Fibroblast of mammary gland (primary cell): ENCODE measurements at regions not wholly inside any gene's neighbourhood (a gene's known extent, or its start where the extent isn't known, plus 50 kb on each side); places are given as distances from the start of the nearest gene placed in this dataset.

Experiments
- DNase-seq: peaks from one replicate; pipeline ENCODE4 v3.0.0-alpha.2; 2010; ENCODE audit warnings: low read depth
- H3K4me3 ChIP-seq: 2 replicates; pipeline ENCODE4 v1.5.1; 2011; ENCODE audit warnings: low read depth, mild to moderate bottlenecking, low read length, moderate library complexity; ENCODE audit not compliant: control insufficient read depth
- CTCF ChIP-seq: conservative IDR thresholded peaks from 2 replicates; pipeline ENCODE4 v1.5.1; 2011; ENCODE audit warnings: low read depth, low read length, inconsistent platforms; ENCODE audit not compliant: control insufficient read depth, insufficient read depth

- no peak for TF ChIP-seq CTCF
- no peak for DNase-seq
- H3K4me3 ChIP-seq: no peak overlapping the region
Measured at GRCh38 chr17:77856551-77857305, 101.8 kb upstream of the TNRC6C start.

- DNase-seq: no peak
- TF ChIP-seq CTCF: no peak
- H3K4me3 ChIP-seq: no peak overlapping the region
Measured at GRCh38 chr17:77857306-77857555, 101.3 kb upstream of the TNRC6C start.

- TF ChIP-seq CTCF: no peak
- DNase-seq: no peak
Measured at GRCh38 chr17:77857613-77858012, 100.9 kb upstream of the TNRC6C start.

GRCh38 chr17:77858291-77859034 lies 100.0 kb upstream of the TNRC6C start:
- DNase-seq: no peak
- no peak for TF ChIP-seq CTCF
- no peak overlapping the region for H3K4me3 ChIP-seq

More at GRCh38 chr17:77857613-77858012, 100.9 kb upstream of the TNRC6C start:
- no peak overlapping the region for H3K4me3 ChIP-seq

- H3K4me3 ChIP-seq: no peak overlapping the region
- TF ChIP-seq CTCF: no peak
- no peak for DNase-seq
Measured at GRCh38 chr17:77859035-77859810, 99.3 kb upstream of the TNRC6C start.

GRCh38 chr17:77861133-77861695 lies 97.3 kb upstream of the TNRC6C start:
- H3K4me3 ChIP-seq: no peak overlapping the region
- no peak for DNase-seq
- no peak for TF ChIP-seq CTCF
